Stimulated activated CD4-positive, alpha-beta T cell treated with anti-CD3 and anti-CD28 coated beads, Interleukin-1b, Interleukin-23, amount 100 ng/mL, for 48 hours (primary cell): ENCODE measurements at regions not wholly inside any gene's neighbourhood (a gene's known extent, or its start where the extent isn't known, plus 50 kb on each side); places are given as distances from the start of the nearest gene placed in this dataset.
"Not testable (repeated sequence)": the region's sequence is repeated elsewhere in the genome, so short reads cannot be mapped to it uniquely, and the experiment has no call there.

Source experiments
- DNase-seq: peaks from one replicate; pipeline ENCODE4 v3.0.0-alpha.2; 2020

GRCh38 chr3:162936706-162937105, 1440.1 kb downstream of the OTOL1 start:
- no peak for DNase-seq

- DNase-seq: no peak
These were observed 1441.5 kb downstream of the OTOL1 start for GRCh38 chr3:162938083-162938482.

- no peak for DNase-seq
These were observed 1449.0 kb downstream of the OTOL1 start for GRCh38 chr3:162945626-162946025.

- no peak for DNase-seq
These were observed 1460.1 kb downstream of the OTOL1 start for GRCh38 chr3:162956711-162957110.

GRCh38 chr3:162960269-162960668, 1463.7 kb downstream of the OTOL1 start:
- DNase-seq: no peak

- DNase-seq: no peak
These were observed 1473.7 kb downstream of the OTOL1 start for GRCh38 chr3:162970292-162970691.

GRCh38 chr3:162971715-162972114, 1475.1 kb downstream of the OTOL1 start:
- DNase-seq: no peak

- DNase-seq: no peak
These were observed 1476.9 kb downstream of the OTOL1 start for GRCh38 chr3:162973428-162973917.

GRCh38 chr3:162978136-162978535, 1481.5 kb downstream of the OTOL1 start:
- DNase-seq: no peak

- no peak for DNase-seq
These were observed 1488.1 kb downstream of the OTOL1 start for GRCh38 chr3:162984746-162985145.

GRCh38 chr3:162987085-162987794, 1490.6 kb downstream of the OTOL1 start:
- DNase-seq: not testable (repeated sequence)

GRCh38 chr3:162992741-162993140, 1496.1 kb downstream of the OTOL1 start:
- no peak for DNase-seq

GRCh38 chr3:162994165-162994564, 1497.6 kb downstream of the OTOL1 start:
- no peak for DNase-seq

GRCh38 chr3:162996368-162996767, 1499.8 kb downstream of the OTOL1 start:
- DNase-seq: no peak

GRCh38 chr3:162998205-162998604, 1501.6 kb downstream of the OTOL1 start:
- no peak for DNase-seq

GRCh38 chr3:163011596-163011995, 1515.0 kb downstream of the OTOL1 start:
- DNase-seq: no peak

GRCh38 chr3:163016251-163016650, 1519.6 kb downstream of the OTOL1 start:
- DNase-seq: no peak

GRCh38 chr3:163018067-163018466, 1521.5 kb downstream of the OTOL1 start:
- no peak for DNase-seq

- DNase-seq: no peak
These were observed 1522.1 kb downstream of the OTOL1 start for GRCh38 chr3:163018664-163019063.

GRCh38 chr3:163019260-163019659, 1522.7 kb downstream of the OTOL1 start:
- no peak for DNase-seq

- DNase-seq: no peak
These were observed 1537.0 kb downstream of the OTOL1 start for GRCh38 chr3:163033652-163034051.

GRCh38 chr3:163039636-163040035, 1543.0 kb downstream of the OTOL1 start:
- no peak for DNase-seq

- no peak for DNase-seq
These were observed 1546.5 kb downstream of the OTOL1 start for GRCh38 chr3:163043074-163043473.

GRCh38 chr3:163045945-163046344, 1549.3 kb downstream of the OTOL1 start:
- no peak for DNase-seq

- DNase-seq: no peak
These were observed 1552.3 kb downstream of the OTOL1 start for GRCh38 chr3:163048881-163049280.
